RWPE2 (cell line): ENCODE measurements at regions not wholly inside any gene's neighbourhood (a gene's known extent, or its start where the extent isn't known, plus 50 kb on each side); places are given as distances from the start of the nearest gene placed in this dataset.

Experiments used
- ATAC-seq: fragments of 200-7000 bp; cut with Tn5 transposase; 3 replicates; pipeline ENCODE4 v1.9.1; 2021; ENCODE audit warnings: low read depth
- DNase-seq: peaks from one replicate; pipeline ENCODE4 v3.0.0-alpha.2; 2020; ENCODE audit warnings: low spot score
- H3K27ac ChIP-seq: fragments of 450-650 bp; 2 replicates; pipeline ENCODE4 v1.5.1; 2017; ENCODE audit warnings: mild to moderate bottlenecking; ENCODE audit not compliant: poor library complexity, severe bottlenecking
- H3K27me3 ChIP-seq: fragments of 250-450 bp; sonication (Bioruptor Pico); 2 replicates; pipeline ENCODE4 v1.5.1; 2021; ENCODE audit warnings: mild to moderate bottlenecking, moderate library complexity; ENCODE audit not compliant: insufficient read depth, poor library complexity, severe bottlenecking
- H3K36me3 ChIP-seq: fragments of 250-450 bp; sonication (Bioruptor Pico); 2 replicates; pipeline ENCODE4 v1.5.1; 2020; ENCODE audit warnings: low read depth, mild to moderate bottlenecking, moderate library complexity
- H3K4me1 ChIP-seq: fragments of 250-450 bp; sonication (Bioruptor Pico); 2 replicates; pipeline ENCODE4 v1.5.1; 2021; ENCODE audit warnings: mild to moderate bottlenecking, moderate library complexity; ENCODE audit not compliant: insufficient read depth, poor library complexity, severe bottlenecking
- H3K4me3 ChIP-seq: fragments of 250-450 bp; sonication (Bioruptor Pico); 2 replicates; pipeline ENCODE4 v1.5.1; 2021; ENCODE audit warnings: mild to moderate bottlenecking, moderate library complexity; ENCODE audit not compliant: severe bottlenecking
- H3K9me3 ChIP-seq: fragments of 250-450 bp; sonication (Bioruptor Pico); 2 replicates; pipeline ENCODE4 v1.5.1; 2021; ENCODE audit warnings: mild to moderate bottlenecking, moderate library complexity; ENCODE audit not compliant: severe bottlenecking
- CTCF ChIP-seq: fragments of 450-650 bp; IDR thresholded peaks from one replicate; pipeline ENCODE4 v1.5.1; 2017; ENCODE audit warnings: mild to moderate bottlenecking, moderate library complexity; ENCODE audit not compliant: poor library complexity, severe bottlenecking

- no peak for TF ChIP-seq CTCF
- Histone ChIP-seq H3K4me1 (no peaks in the 10 kb centered on the region), H3K27me3 (no peaks in the 10 kb centered on the region), H3K27ac (no peak overlapping the region), H3K4me3 (no peak overlapping the region), H3K9me3 (no peaks in the 10 kb centered on the region), H3K36me3 (no peaks in the 10 kb centered on the region)
- DNase-seq = no peak
- no peak for ATAC-seq
These were observed 149.7 kb upstream of the GRIA1 start for GRCh38 chr5:153340738-153341137.

GRCh38 chr5:153342487-153342886 lies 148.0 kb upstream of the GRIA1 start:
- H3K4me1 ChIP-seq = no peaks in the 10 kb centered on the region
- no peaks in the 10 kb centered on the region for H3K36me3 ChIP-seq
- H3K27ac ChIP-seq = no peak overlapping the region
- no peaks in the 10 kb centered on the region for H3K27me3 ChIP-seq
- no peak for TF ChIP-seq CTCF
- H3K4me3 ChIP-seq = no peak overlapping the region
- no peaks in the 10 kb centered on the region for H3K9me3 ChIP-seq
- no peak for ATAC-seq
- DNase-seq = no peak

GRCh38 chr5:153347611-153348010 lies 142.9 kb upstream of the GRIA1 start:
- no peak for TF ChIP-seq CTCF
- Histone ChIP-seq H3K4me1 (peaks cover 7% of the 10 kb centered on the region), H3K36me3 (no peaks in the 10 kb centered on the region), H3K27ac (no peak overlapping the region), H3K9me3 (no peaks in the 10 kb centered on the region), H3K4me3 (no peak overlapping the region), H3K27me3 (no peaks in the 10 kb centered on the region)
- DNase-seq = no peak
- ATAC-seq = no peak

- no peaks in the 10 kb centered on the region for H3K27me3 ChIP-seq
- TF ChIP-seq CTCF = no peak
- ATAC-seq = peak; percentile 25; the same call in 1 of the 3 replicates
- no peak for DNase-seq
- H3K9me3 ChIP-seq = no peaks in the 10 kb centered on the region
- no peak overlapping the region for H3K4me3 ChIP-seq
- no peak overlapping the region for H3K27ac ChIP-seq
- H3K4me1 ChIP-seq = peaks cover 13% of the 10 kb centered on the region
- H3K36me3 ChIP-seq = no peaks in the 10 kb centered on the region
These were observed 140.1 kb upstream of the GRIA1 start for GRCh38 chr5:153350175-153350883.

GRCh38 chr5:153352685-153353219 lies 137.7 kb upstream of the GRIA1 start:
- Histone ChIP-seq H3K27me3 (no peaks in the 10 kb centered on the region), H3K4me1 (peaks cover 13% of the 10 kb centered on the region), H3K4me3 (no peak overlapping the region), H3K36me3 (no peaks in the 10 kb centered on the region), H3K9me3 (no peaks in the 10 kb centered on the region), H3K27ac (no peak overlapping the region)
- ATAC-seq = peak; percentile 95
- peak; percentile 74 for DNase-seq
- no peak for TF ChIP-seq CTCF
